Testis (tissue), 2 donors: ENCODE measurements at regions not wholly inside any gene's neighbourhood (a gene's known extent, or its start where the extent isn't known, plus 50 kb on each side); places are given as distances from the start of the nearest gene placed in this dataset.

Experiments
- POLR2A ChIP-seq: fragments of 450-650 bp; IDR thresholded peaks from one replicate; pipeline ENCODE4 v1.6.1; 2017; ENCODE audit warnings: antibody characterized with exemption, mild to moderate bottlenecking, moderate library complexity
- TF ChIP-seq, protein P1 (sequence below), 3 experiments: fragments of 450-650 bp in 2 of 3; fragments of 200-600 bp in 1 of 3; sonication (generic) in 1 of 3; IDR thresholded peaks; one replicate each; pipeline ENCODE4 v1.5.1; 2016 to 2019; ENCODE audit warnings: antibody characterized with exemption in 3 of 3, mild to moderate bottlenecking in 2 of 3, moderate library complexity in 1 of 3

DNA sequence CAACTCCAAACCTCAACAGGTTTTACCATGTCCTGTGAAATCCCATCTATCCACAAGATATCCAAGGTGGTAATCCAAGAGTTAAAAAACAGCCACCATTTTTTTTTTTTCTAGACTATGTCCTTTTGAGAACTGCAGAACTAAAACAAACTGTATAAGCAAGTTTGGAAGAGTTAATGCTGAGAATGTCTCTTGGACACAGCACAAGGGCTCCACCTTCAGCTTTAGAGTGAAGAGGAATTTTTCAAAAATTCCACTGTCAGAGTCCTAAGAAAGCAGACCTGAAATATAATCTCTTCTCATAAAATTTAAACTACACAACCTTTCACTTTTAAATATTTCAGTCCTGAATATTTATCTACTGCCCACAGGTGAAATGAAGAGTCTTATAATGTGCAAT, 167.8 kb upstream of the CCNG1 start:
- TF ChIP-seq, protein P1, sequence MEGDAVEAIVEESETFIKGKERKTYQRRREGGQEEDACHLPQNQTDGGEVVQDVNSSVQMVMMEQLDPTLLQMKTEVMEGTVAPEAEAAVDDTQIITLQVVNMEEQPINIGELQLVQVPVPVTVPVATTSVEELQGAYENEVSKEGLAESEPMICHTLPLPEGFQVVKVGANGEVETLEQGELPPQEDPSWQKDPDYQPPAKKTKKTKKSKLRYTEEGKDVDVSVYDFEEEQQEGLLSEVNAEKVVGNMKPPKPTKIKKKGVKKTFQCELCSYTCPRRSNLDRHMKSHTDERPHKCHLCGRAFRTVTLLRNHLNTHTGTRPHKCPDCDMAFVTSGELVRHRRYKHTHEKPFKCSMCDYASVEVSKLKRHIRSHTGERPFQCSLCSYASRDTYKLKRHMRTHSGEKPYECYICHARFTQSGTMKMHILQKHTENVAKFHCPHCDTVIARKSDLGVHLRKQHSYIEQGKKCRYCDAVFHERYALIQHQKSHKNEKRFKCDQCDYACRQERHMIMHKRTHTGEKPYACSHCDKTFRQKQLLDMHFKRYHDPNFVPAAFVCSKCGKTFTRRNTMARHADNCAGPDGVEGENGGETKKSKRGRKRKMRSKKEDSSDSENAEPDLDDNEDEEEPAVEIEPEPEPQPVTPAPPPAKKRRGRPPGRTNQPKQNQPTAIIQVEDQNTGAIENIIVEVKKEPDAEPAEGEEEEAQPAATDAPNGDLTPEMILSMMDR (IDR thresholded peaks at IDR 0.05) = no peak
- TF ChIP-seq POLR2A = no peak
